Panc1 (cell line): ENCODE measurements at regions not wholly inside any gene's neighbourhood (a gene's known extent, or its start where the extent isn't known, plus 50 kb on each side); places are given as distances from the start of the nearest gene placed in this dataset.

Experiments used
- ATAC-seq: fragments of 200-7000 bp; cut with Tn5 transposase; 2 replicates; pipeline ENCODE4 v1.9.1; 2020; ENCODE audit warnings: mild to moderate bottlenecking, moderate library complexity
- BruUV-seq: library from RNA; stranded (reverse); fragments of 400-500 nt; replicated peaks from 2 replicates; lab custom pipeline; 2021; lab: Mats Ljungman, UMichigan
- CTCF ChIA-PET: fragments of 300-600 bp; sonication (Branson Sonifier 250); formaldehyde crosslinking; loops from one replicate; lab custom pipeline; 2022; ENCODE audit warnings: antibody characterized with exemption; lab: Charles Lee
- POLR2A ChIA-PET: fragments of 300-600 bp; sonication (Branson Sonifier 250); formaldehyde crosslinking; loops from one replicate; lab custom pipeline; 2022; ENCODE audit warnings: antibody characterized with exemption; lab: Charles Lee
- DNase-seq: peaks from one replicate; pipeline ENCODE4 v3.0.0-alpha.2; 2010; ENCODE audit warnings: low read depth, low spot score
- H3K27ac ChIP-seq: 2 replicates; pipeline ENCODE4 v1.5.1; 2011; ENCODE audit warnings: mild to moderate bottlenecking, low read length, inconsistent platforms
- H3K27me3 ChIP-seq: fragments of 200-500 bp; sonication (Bioruptor generic); 2 replicates; pipeline ENCODE4 v1.6.0; 2014; ENCODE audit warnings: low read length, inconsistent platforms; ENCODE audit not compliant: control insufficient read depth, insufficient read depth
- H3K36me3 ChIP-seq: fragments of 200-500 bp; sonication (Bioruptor generic); 2 replicates; pipeline ENCODE4 v1.5.1; 2014; ENCODE audit warnings: inconsistent platforms, mild to moderate bottlenecking, low read length, moderate library complexity; ENCODE audit not compliant: control insufficient read depth, insufficient read depth
- H3K4me1 ChIP-seq: 2 replicates; pipeline ENCODE4 v1.5.1; 2011; ENCODE audit warnings: inconsistent platforms, mild to moderate bottlenecking, low read length, moderate library complexity; ENCODE audit not compliant: control insufficient read depth, insufficient read depth
- H3K4me3 ChIP-seq, 2 experiments: 2 replicates each; pipeline ENCODE4 v1.5.1; 2011 to 2012; ENCODE audit warnings: low read depth in 2 of 2, low read length in 2 of 2, mild to moderate bottlenecking in 2 of 2, inconsistent platforms in 1 of 2, moderate library complexity in 1 of 2
- H3K9me3 ChIP-seq: fragments of 200-500 bp; sonication (Bioruptor generic); 2 replicates; pipeline ENCODE4 v1.5.1; 2014; ENCODE audit warnings: low read depth, mild to moderate bottlenecking, inconsistent platforms, low read length, moderate library complexity; ENCODE audit not compliant: control insufficient read depth, insufficient read depth
- CTCF ChIP-seq: fragments of 450-650 bp; IDR thresholded peaks from 2 replicates; pipeline ENCODE4 v1.5.1; 2017; ENCODE audit warnings: mild to moderate bottlenecking
- POLR2AphosphoS5 ChIP-seq: IDR thresholded peaks from 2 replicates; pipeline ENCODE4 v1.6.1; 2012; ENCODE audit warnings: mild to moderate bottlenecking, low read depth, low read length, moderate library complexity
- REST ChIP-seq, 2 experiments: IDR thresholded peaks; 2 replicates each; pipeline ENCODE4 v1.6.1; 2011 to 2012; ENCODE audit warnings: low read depth in 2 of 2, control low read depth in 1 of 2, low read length in 1 of 2, mild to moderate bottlenecking in 1 of 2, moderate library complexity in 1 of 2; ENCODE audit not compliant: insufficient read depth in 1 of 2
- SIN3A ChIP-seq: IDR thresholded peaks from 2 replicates; pipeline ENCODE4 v1.6.1; 2012; ENCODE audit warnings: low read depth, mild to moderate bottlenecking, low read length, moderate library complexity, borderline replicate concordance; ENCODE audit not compliant: insufficient read depth
- TCF7L2 ChIP-seq: IDR thresholded peaks from 2 replicates; pipeline ENCODE4 v1.6.1; 2011; ENCODE audit warnings: mild to moderate bottlenecking, low read depth, low read length, inconsistent platforms
- in situ Hi-C: cut with HindIII; loops from 2 replicates; pipeline ENCODE4 v1.10.0; 2016; ENCODE audit warnings: low sequenced_read_pairs, low pct_unique_long_range_greater_than_20kb
- intact Hi-C: fragments of 100-400 bp; cut with micrococcal nuclease; formaldehyde crosslinking; loops from one replicate; pipeline ENCODE4 v1.10.0; 2022; ENCODE audit not compliant: unreplicated experiment

- no peak for DNase-seq
- CTCF ChIA-PET, result no interaction called here
- in situ Hi-C loops (no loop called here), intact Hi-C loops (no loop called here)
- BruUV-seq, result no TSS peak
- TF ChIP-seq POLR2AphosphoS5, result no peak
- TF ChIP-seq SIN3A, result no peak
- TF ChIP-seq CTCF, result no peak
- no peak for TF ChIP-seq TCF7L2
- no peak for TF ChIP-seq REST (IDR thresholded peaks at IDR 0.05; ENCODE audit: insufficient read depth in 1 of 2, low read depth in 2 of 2, low read length in 1 of 2)
- Histone ChIP-seq H3K4me3 (no peak overlapping the region), H3K4me1 (no peaks in the 10 kb centered on the region), H3K27ac (no peak overlapping the region), H3K9me3 (no peaks in the 10 kb centered on the region), H3K36me3 (no peaks in the 10 kb centered on the region), H3K27me3 (no peaks in the 10 kb centered on the region)
- no peak for ATAC-seq
- POLR2A ChIA-PET, result no interaction called here
These were observed 529.5 kb upstream of the FZD8 start for GRCh38 chr10:36171556-36171952.

GRCh38 chr10:36170943-36171501, 528.9 kb upstream of the FZD8 start:
- no TSS peak for BruUV-seq
- POLR2A ChIA-PET, result no interaction called here

More at GRCh38 chr10:36170943-36171501, 528.9 kb upstream of the FZD8 start:
- no peak for ATAC-seq
- no peaks in the 10 kb centered on the region for H3K9me3 ChIP-seq
- CTCF ChIA-PET, result no interaction called here
- intact Hi-C loops (no loop called here), in situ Hi-C loops (no loop called here)
- H3K27me3 ChIP-seq, result no peaks in the 10 kb centered on the region
- H3K27ac ChIP-seq, result no peak overlapping the region
- no peaks in the 10 kb centered on the region for H3K36me3 ChIP-seq
- TF ChIP-seq TCF7L2, result no peak
- TF ChIP-seq REST (IDR thresholded peaks at IDR 0.05; ENCODE audit: insufficient read depth in 1 of 2, low read depth in 2 of 2, low read length in 1 of 2), result no peak
- TF ChIP-seq POLR2AphosphoS5, result no peak
- TF ChIP-seq CTCF, result no peak
- no peak for TF ChIP-seq SIN3A
- no peak overlapping the region for H3K4me3 ChIP-seq
- no peaks in the 10 kb centered on the region for H3K4me1 ChIP-seq
- no peak for DNase-seq
